BJ (cell line): ENCODE measurements at regions not wholly inside any gene's neighbourhood (a gene's known extent, or its start where the extent isn't known, plus 50 kb on each side); places are given as distances from the start of the nearest gene placed in this dataset.

Source experiments
- CTCF ChIA-PET: fragments of 350-600 bp; formaldehyde crosslinking; extraction: SDS; loops from one replicate; lab custom pipeline; 2021; ENCODE audit warnings: antibody characterized with exemption, inconsistent platforms; lab: Yijun Ruan, JAX
- POLR2A ChIA-PET: fragments of 300-600 bp; sonication (Branson Sonifier 250); formaldehyde crosslinking; extraction: SDS; loops from one replicate; lab custom pipeline; 2021; ENCODE audit warnings: antibody characterized with exemption; lab: Charles Lee
- DNase-seq: peaks from one replicate; pipeline ENCODE4 v3.0.0-alpha.2; 2011; ENCODE audit warnings: low read depth
- H3K27me3 ChIP-seq: 2 replicates; pipeline ENCODE4 v1.6.0; 2011; ENCODE audit warnings: low read length; ENCODE audit not compliant: control insufficient read depth, insufficient read depth
- H3K36me3 ChIP-seq: 2 replicates; pipeline ENCODE4 v1.5.1; 2011; ENCODE audit warnings: low read length; ENCODE audit not compliant: control insufficient read depth, insufficient read depth
- H3K4me3 ChIP-seq: 2 replicates; pipeline ENCODE4 v1.5.1; 2011; ENCODE audit warnings: low read depth, mild to moderate bottlenecking, control low read depth, low read length
- TF ChIP-seq, protein P1 (sequence below): IDR thresholded peaks from 2 replicates; pipeline ENCODE4 v1.5.1; 2011; ENCODE audit warnings: low read depth, mild to moderate bottlenecking, control low read depth, inconsistent platforms, low read length, moderate library complexity; ENCODE audit not compliant: insufficient read depth

- no peaks in the 10 kb centered on the region for H3K36me3 ChIP-seq
- POLR2A ChIA-PET, result no interaction called here
- CTCF ChIA-PET, result interaction anchor here (0.9 to 1.5 kb wide), 2 partner anchors 10 to 443 kb away, joined by 3 to 6 read pairs; no protein-coding TSS in a partner anchor
- no peaks in the 10 kb centered on the region for H3K27me3 ChIP-seq
- TF ChIP-seq, protein P1, sequence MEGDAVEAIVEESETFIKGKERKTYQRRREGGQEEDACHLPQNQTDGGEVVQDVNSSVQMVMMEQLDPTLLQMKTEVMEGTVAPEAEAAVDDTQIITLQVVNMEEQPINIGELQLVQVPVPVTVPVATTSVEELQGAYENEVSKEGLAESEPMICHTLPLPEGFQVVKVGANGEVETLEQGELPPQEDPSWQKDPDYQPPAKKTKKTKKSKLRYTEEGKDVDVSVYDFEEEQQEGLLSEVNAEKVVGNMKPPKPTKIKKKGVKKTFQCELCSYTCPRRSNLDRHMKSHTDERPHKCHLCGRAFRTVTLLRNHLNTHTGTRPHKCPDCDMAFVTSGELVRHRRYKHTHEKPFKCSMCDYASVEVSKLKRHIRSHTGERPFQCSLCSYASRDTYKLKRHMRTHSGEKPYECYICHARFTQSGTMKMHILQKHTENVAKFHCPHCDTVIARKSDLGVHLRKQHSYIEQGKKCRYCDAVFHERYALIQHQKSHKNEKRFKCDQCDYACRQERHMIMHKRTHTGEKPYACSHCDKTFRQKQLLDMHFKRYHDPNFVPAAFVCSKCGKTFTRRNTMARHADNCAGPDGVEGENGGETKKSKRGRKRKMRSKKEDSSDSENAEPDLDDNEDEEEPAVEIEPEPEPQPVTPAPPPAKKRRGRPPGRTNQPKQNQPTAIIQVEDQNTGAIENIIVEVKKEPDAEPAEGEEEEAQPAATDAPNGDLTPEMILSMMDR, result no peak
- no peak for DNase-seq
- H3K4me3 ChIP-seq, result no peak overlapping the region
Observed at GRCh38 chr6:105781248-105781647, 304.9 kb upstream of the PRDM1 start.

DNA sequence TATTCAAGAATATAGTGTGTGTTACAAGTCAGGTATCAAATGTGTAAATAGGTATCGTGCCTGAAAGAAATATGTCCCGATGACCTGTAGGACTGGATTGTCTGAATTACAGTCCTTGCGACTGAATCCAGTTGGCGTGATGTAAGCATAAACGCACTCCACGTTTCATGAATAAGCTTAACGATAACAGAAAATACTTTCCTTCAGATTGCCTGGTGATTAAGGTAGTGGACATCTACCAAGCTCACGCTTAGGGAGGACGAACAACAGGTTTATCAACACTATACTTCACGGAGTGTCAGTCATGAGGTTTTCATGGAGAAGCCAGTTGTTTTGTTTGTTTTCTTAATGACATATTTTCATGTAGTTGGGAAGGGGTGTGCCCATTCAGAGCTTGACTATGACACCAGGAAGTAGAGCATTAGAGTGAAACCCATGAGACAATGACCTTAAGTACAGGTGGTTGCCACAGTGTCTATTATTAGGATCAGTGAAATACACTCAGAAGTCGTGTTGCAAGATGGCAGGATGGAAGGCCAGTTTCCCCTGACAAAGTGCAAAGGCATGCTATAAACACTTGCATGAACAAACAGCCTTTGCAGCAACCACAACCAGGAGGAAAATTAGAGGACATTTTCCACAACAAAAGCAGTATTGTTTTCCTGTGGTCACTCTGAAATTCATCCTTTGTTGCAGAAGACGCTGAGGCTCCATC lies 305.8 kb upstream of the PRDM1 start:
- ChIA-PET POLR2A (no interaction called here), CTCF (interaction anchor here (0.8 to 1.5 kb wide), 2 partner anchors 24 to 184 kb away, joined by 4 read pairs; no protein-coding TSS in a partner anchor)
- TF ChIP-seq, protein P1, result no peak
- no peak overlapping the region for H3K4me3 ChIP-seq
- H3K27me3 ChIP-seq, result no peaks in the 10 kb centered on the region
- H3K36me3 ChIP-seq, result no peaks in the 10 kb centered on the region
- no peak for DNase-seq

GRCh38 chr6:105779110-105779509 lies 307.0 kb upstream of the PRDM1 start:
- no peaks in the 10 kb centered on the region for H3K27me3 ChIP-seq
- no peak overlapping the region for H3K4me3 ChIP-seq
- peak; percentile 59 for DNase-seq
- POLR2A ChIA-PET, result no interaction called here
- CTCF ChIA-PET, result interaction anchor here (0.6 to 1.5 kb wide), 2 partner anchors 12 to 26 kb away, joined by 3 to 4 read pairs; no protein-coding TSS in a partner anchor
- H3K36me3 ChIP-seq, result no peaks in the 10 kb centered on the region
- TF ChIP-seq, protein P1, result no peak

DNA sequence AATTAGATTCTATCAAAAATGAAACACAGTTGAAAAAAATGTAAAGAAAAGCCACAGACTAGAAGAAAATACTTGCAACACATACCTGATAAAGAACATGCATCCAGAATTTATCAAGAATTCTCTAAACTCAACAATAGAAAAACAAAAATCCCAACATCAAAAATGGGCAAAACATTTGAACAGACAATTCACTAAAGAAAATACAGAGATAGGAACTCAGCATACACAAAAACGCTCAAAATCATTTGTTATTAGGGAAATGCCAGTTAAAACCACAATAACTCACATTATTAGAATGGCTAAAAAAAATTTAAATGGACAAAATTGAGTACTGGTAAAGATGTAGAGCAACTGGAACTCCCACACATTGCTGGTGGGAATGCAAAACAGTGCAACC lies 311.0 kb upstream of the PRDM1 start:
- TF ChIP-seq, protein P1, result no peak
- POLR2A ChIA-PET, result no interaction called here
- CTCF ChIA-PET, result interaction anchor here (0.6 kb wide), 1 partner anchor 313 kb away, joined by 3 read pairs; no protein-coding TSS in a partner anchor
- H3K27me3 ChIP-seq, result no peaks in the 10 kb centered on the region
- no peaks in the 10 kb centered on the region for H3K36me3 ChIP-seq
- no peak for DNase-seq
- H3K4me3 ChIP-seq, result no peak overlapping the region

GRCh38 chr6:105774247-105774646 lies 311.9 kb upstream of the PRDM1 start:
- TF ChIP-seq, protein P1, result no peak
- H3K36me3 ChIP-seq, result no peaks in the 10 kb centered on the region
- ChIA-PET POLR2A (no interaction called here), CTCF (interaction anchor here (0.6 kb wide), 1 partner anchor 128 kb away, joined by 3 read pairs; no protein-coding TSS in a partner anchor)
- H3K27me3 ChIP-seq, result no peaks in the 10 kb centered on the region
- no peak for DNase-seq
- H3K4me3 ChIP-seq, result no peak overlapping the region
